Activated naive CD8-positive, alpha-beta T cell treated with anti-CD3 and anti-CD28 coated beads for 36 hours (primary cell): ENCODE measurements at regions not wholly inside any gene's neighbourhood (a gene's known extent, or its start where the extent isn't known, plus 50 kb on each side); places are given as distances from the start of the nearest gene placed in this dataset.
"Not testable (repeated sequence)": the region's sequence is repeated elsewhere in the genome, so short reads cannot be mapped to it uniquely, and the experiment has no call there.

Source experiments
- DNase-seq: peaks from one replicate; pipeline ENCODE4 v3.0.0; 2021
- H3K27ac Mint-ChIP-seq: one replicate; pipeline ENCODE4 v1.8.0; 2022; ENCODE audit warnings: mild to moderate bottlenecking, moderate library complexity, mixed read lengths
- H3K27me3 Mint-ChIP-seq: one replicate; pipeline ENCODE4 v1.8.0; 2022; ENCODE audit warnings: mild to moderate bottlenecking, mixed read lengths
- H3K36me3 Mint-ChIP-seq: one replicate; pipeline ENCODE4 v1.8.0; 2021; ENCODE audit warnings: mild to moderate bottlenecking, mixed read lengths
- H3K4me1 Mint-ChIP-seq: one replicate; pipeline ENCODE4 v1.8.0; 2021; ENCODE audit warnings: mixed read lengths
- H3K4me3 Mint-ChIP-seq: one replicate; pipeline ENCODE4 v1.8.0; 2022; ENCODE audit warnings: mild to moderate bottlenecking, moderate library complexity, mixed read lengths
- H3K9me3 Mint-ChIP-seq: one replicate; pipeline ENCODE4 v1.8.0; 2022; ENCODE audit warnings: mixed read lengths

DNA sequence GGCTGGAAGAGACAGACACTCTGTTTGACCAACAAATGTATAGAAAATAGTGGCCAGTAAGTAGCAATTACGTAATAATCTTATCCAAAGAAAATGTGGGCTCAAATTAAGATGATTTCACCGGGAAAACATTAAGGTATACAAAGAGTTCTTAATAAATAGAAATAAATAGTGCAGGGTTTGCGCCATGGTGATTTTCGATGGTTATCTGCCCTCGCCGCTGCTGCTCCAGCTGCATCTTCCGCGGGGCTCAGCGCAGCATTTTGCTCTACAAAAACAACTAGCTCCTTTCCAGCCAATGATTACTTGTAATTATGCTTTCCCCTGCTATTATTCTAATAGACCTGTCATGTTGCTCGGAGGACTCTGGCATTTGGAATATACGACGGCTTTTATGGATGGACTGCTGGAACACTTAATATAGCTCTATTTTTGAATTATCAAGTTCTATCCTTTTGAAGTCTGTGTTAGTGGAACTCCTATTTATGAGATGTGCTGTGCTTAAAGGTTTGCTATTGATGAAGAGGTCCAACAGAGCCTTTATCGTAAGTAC lies 103.8 kb downstream of the BUB3 start:
- H3K4me3 Mint-ChIP-seq, result no peak overlapping the region
- no peaks in the 10 kb centered on the region for H3K27me3 Mint-ChIP-seq
- peaks cover 1% of the 10 kb centered on the region for H3K36me3 Mint-ChIP-seq
- H3K9me3 Mint-ChIP-seq, result no peaks in the 10 kb centered on the region
- no peak for DNase-seq
- no peaks in the 10 kb centered on the region for H3K4me1 Mint-ChIP-seq
- H3K27ac Mint-ChIP-seq, result no peak overlapping the region

DNA sequence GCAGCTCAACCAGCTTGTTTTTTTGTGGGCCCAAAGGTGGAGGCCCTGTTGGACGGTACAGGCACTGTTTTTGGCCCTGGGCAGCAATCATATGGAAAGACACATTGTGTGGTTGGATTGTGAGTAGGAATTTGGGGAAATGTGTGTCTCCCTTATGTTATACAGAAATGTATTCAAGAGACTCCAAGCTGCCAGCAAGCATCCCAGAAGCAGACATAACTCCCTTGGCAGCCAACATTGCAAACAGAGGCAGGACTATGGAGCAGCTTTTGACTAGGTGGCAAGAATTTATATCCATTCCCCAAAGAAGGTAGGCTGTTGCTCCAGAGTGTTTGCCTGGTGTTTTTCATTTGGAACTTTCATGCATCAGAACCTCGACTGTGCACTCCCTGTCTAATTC lies 104.9 kb downstream of the BUB3 start:
- Mint-ChIP-seq H3K36me3 (peaks cover 1% of the 10 kb centered on the region), H3K4me1 (no peaks in the 10 kb centered on the region), H3K9me3 (no peaks in the 10 kb centered on the region), H3K27ac (no peak overlapping the region), H3K27me3 (no peaks in the 10 kb centered on the region), H3K4me3 (no peak overlapping the region)
- no peak for DNase-seq

DNA sequence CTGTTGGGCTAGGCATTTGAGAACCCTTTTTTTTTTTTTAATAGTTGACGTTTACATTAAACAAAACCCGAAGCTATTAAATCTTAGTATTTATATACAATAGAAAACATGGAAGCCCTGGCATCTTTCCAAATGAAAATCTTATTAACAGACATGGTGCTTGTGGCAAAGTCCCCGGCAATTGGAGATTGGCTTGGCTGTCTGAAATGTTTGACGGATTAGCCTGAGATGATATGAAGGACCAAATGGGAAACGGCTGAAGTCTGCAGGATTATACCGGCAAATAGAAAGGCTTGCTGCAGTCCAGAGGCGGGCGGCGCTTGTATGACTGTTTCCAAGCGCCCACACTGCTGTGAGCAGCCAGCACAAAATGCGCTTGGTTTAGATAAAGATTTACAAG lies 105.6 kb downstream of the BUB3 start:
- Mint-ChIP-seq H3K9me3 (no peaks in the 10 kb centered on the region), H3K36me3 (peaks cover 1% of the 10 kb centered on the region), H3K27me3 (no peaks in the 10 kb centered on the region), H3K4me1 (no peaks in the 10 kb centered on the region), H3K27ac (no peak overlapping the region), H3K4me3 (no peak overlapping the region)
- no peak for DNase-seq

DNA sequence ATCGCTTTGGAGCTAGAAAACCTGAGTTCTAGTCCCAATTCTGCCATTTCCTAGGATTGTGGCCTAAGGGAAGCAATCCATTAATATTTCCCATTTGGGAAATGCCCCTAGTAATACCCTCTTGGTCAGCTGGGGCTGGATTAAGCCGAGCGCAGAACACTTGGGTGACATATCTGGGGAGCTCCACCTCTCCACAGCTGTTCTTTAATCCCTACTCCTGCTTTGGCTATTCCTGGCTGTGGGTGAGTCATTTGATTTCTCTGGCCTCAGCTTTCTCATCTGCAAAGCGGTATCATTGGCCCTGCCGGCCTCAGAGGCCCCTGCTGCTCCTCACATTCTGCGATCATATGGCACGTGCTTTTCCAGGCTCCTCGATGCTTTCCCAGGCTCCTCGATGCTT lies 108.3 kb downstream of the BUB3 start:
- Mint-ChIP-seq H3K36me3 (peaks cover 1% of the 10 kb centered on the region), H3K27ac (no peak overlapping the region), H3K4me1 (no peaks in the 10 kb centered on the region), H3K4me3 (no peak overlapping the region), H3K27me3 (no peaks in the 10 kb centered on the region), H3K9me3 (no peaks in the 10 kb centered on the region)
- no peak for DNase-seq

DNA sequence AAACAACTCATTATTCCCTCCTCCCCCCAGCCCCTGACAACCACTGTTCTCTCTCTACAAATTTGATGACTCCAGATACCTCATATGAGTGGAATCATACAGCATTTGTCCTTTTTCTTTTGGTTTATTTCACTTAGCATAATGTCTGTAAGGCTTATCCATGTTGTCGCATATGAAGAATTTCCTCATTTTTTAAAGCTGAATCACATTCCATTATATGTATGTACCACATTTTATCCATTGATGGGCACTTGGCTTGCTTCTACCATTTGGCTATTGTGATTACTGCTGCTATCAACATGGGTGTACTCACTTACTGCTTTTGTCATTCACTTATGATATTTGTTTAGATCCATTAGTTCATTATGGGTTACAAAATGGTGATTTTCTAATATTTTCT lies 112.8 kb downstream of the BUB3 start:
- no peaks in the 10 kb centered on the region for H3K36me3 Mint-ChIP-seq
- H3K4me3 Mint-ChIP-seq, result no peak overlapping the region
- H3K27ac Mint-ChIP-seq, result no peak overlapping the region
- peaks cover 2% of the 10 kb centered on the region for H3K4me1 Mint-ChIP-seq
- no peaks in the 10 kb centered on the region for H3K27me3 Mint-ChIP-seq
- H3K9me3 Mint-ChIP-seq, result no peaks in the 10 kb centered on the region
- no peak for DNase-seq

DNA sequence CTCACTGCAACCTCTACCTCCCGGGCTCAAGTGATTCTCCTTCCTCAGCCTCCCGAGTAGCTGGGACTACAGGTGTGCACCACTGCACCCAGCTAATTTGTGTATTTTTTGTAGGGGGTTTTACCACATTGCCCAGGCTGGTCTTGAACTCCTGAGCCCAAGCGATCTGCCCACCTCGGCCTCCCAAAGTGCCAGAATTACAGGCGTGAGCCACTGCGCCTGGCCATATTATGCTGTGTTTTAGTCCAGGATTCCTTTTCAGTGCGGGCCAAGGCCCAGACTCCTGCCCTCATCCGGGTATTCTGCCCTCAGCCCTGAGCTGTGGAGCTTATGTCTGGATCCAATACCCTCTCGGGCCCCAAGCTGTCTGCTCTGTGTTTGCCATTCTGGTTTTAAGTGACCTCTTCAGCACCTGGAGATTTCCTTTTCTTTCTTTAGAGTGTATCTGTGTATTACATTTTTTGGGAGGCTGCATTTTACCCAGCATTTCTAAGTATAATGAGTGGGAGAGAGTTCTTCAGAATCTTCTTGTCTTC lies 114.9 kb downstream of the BUB3 start:
- Mint-ChIP-seq H3K9me3 (no peaks in the 10 kb centered on the region), H3K27ac (no peak overlapping the region), H3K4me3 (no peak overlapping the region), H3K36me3 (no peaks in the 10 kb centered on the region), H3K27me3 (peaks cover 16% of the 10 kb centered on the region), H3K4me1 (peaks cover 2% of the 10 kb centered on the region)
- DNase-seq, result no peak

DNA sequence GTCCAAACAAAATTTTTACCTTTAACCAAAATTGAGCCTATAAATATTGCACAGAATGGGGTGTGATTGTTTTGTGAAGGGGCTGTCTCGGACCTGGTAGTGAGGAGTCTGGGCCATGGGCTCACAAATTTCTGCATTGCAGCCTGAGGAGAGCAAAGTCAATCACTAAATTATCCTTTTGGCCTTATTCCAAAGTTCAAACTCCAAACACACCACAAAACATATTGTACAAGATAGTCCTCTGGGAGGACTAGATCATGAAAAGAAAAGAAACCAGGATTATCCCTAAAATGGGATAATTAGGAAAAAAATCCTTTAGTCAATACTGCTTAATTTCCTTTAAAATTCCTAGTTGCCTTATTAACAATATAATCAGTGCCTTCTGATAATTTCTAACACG lies 115.5 kb downstream of the BUB3 start:
- Mint-ChIP-seq H3K27ac (no peak overlapping the region), H3K36me3 (no peaks in the 10 kb centered on the region), H3K4me3 (no peak overlapping the region), H3K9me3 (no peaks in the 10 kb centered on the region), H3K27me3 (peaks cover 22% of the 10 kb centered on the region), H3K4me1 (peaks cover 4% of the 10 kb centered on the region)
- DNase-seq, result no peak

DNA sequence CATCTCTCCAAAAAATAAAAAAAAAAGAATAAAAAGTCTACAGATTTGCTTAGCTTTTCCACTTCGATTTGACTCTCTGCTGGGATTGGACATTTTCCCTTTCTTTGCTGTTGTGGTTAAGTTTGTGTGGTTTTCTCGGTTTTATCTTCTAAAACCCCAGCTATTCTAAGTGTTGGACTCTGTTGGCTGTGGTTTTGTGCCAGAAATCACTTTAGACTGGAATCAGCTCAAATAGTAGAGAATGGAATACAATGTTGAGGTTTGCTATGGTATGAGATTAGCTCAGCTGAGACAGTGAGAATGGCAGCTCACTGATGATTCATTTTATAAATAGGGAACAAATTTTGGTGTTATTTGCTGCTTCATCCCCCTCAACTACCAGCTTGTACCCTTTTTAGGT lies 116.0 kb downstream of the BUB3 start:
- H3K9me3 Mint-ChIP-seq, result no peaks in the 10 kb centered on the region
- no peak overlapping the region for H3K4me3 Mint-ChIP-seq
- H3K4me1 Mint-ChIP-seq, result peaks cover 7% of the 10 kb centered on the region
- H3K27me3 Mint-ChIP-seq, result peaks cover 28% of the 10 kb centered on the region
- DNase-seq, result no peak
- no peaks in the 10 kb centered on the region for H3K36me3 Mint-ChIP-seq
- no peak overlapping the region for H3K27ac Mint-ChIP-seq

DNA sequence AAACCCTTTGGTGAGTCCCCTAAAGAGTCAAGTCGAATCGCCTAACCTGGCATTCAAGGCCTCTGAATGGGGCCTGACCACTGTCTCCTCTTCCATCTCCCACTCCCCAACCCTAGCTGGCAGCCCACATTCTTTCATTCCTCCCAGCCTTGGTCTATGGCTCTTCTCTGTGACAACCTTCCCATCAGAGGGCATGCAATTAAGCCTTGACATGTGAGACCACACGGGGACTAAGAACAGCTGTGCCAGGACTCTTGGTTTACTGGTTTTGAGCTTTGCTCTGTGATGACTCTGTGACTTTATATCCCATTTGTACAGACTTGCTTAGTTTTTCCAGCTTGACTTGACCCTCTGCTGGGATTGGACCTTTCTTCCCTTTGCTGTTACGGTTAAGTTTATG lies 116.6 kb downstream of the BUB3 start:
- peaks cover 8% of the 10 kb centered on the region for H3K4me1 Mint-ChIP-seq
- H3K4me3 Mint-ChIP-seq, result no peak overlapping the region
- no peaks in the 10 kb centered on the region for H3K9me3 Mint-ChIP-seq
- DNase-seq, result no peak
- H3K27ac Mint-ChIP-seq, result no peak overlapping the region
- peaks cover 4% of the 10 kb centered on the region for H3K36me3 Mint-ChIP-seq
- H3K27me3 Mint-ChIP-seq, result peaks cover 33% of the 10 kb centered on the region

DNA sequence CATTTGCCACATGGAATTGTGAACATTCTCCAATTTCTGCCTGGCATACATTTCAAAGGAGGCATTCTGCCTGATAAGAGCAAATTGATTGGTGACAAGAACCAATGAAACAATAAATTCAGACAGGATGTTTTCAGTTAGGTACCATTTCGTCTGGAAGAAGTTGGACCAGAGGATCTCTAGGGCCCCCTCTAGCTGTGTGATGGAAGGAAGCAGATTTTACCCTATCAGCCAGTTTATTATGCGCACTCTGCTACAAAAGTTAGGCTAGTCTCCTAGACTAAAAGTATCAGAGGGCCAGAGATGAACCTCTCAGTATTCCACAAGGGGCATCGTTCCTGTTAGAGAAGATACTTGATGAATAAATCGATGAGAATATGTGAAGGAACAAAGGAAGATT lies 118.0 kb downstream of the BUB3 start:
- Mint-ChIP-seq H3K4me3 (no peak overlapping the region), H3K36me3 (peaks cover 4% of the 10 kb centered on the region), H3K9me3 (peaks cover 2% of the 10 kb centered on the region), H3K4me1 (peaks cover 8% of the 10 kb centered on the region), H3K27ac (no peak overlapping the region), H3K27me3 (peaks cover 33% of the 10 kb centered on the region)
- DNase-seq, result no peak

DNA sequence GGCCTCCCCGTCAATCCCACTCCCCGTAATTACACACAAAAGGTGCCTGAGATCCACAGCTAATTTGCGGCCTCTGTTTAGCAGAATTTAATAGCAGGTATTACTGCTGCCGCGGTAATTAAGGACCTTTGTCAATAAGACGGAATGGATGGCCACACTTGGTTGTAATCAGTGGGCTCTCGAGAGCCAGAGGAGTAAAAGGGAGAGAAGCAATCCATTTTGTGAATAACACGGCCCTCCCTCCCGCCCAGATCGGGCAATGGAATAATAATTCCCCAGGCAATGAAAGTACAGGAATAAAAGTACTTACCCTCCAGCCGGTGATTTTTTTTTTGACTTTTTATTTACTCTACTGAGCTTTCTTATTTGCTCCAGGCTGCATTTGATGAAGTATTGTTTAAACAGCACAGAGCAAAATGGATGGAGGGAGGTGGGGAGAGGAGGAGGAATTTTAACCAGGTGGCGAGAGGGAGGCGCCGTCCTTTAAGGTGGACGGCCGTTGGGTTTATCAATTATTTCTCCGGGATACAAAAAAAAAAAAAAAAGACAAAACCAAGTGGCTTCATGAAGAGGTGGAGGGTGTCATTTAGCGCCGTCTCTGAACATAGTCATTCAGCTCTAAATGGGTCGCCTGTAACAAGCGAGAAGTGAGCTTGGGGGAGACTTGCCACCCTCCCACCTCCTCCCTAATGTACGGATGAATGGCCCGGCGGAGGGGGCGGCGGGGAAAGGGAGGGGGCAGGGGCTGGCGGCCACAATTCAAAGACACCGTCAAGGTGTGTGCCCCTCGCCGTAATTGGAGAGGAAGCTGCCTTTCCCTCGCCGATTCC lies 120.3 kb downstream of the BUB3 start:
- Mint-ChIP-seq H3K4me1 (peaks cover 8% of the 10 kb centered on the region), H3K4me3 (no peak overlapping the region), H3K27ac (no peak overlapping the region), H3K36me3 (peaks cover 4% of the 10 kb centered on the region), H3K27me3 (peaks cover 33% of the 10 kb centered on the region), H3K9me3 (peaks cover 2% of the 10 kb centered on the region)
- no peak for DNase-seq

DNA sequence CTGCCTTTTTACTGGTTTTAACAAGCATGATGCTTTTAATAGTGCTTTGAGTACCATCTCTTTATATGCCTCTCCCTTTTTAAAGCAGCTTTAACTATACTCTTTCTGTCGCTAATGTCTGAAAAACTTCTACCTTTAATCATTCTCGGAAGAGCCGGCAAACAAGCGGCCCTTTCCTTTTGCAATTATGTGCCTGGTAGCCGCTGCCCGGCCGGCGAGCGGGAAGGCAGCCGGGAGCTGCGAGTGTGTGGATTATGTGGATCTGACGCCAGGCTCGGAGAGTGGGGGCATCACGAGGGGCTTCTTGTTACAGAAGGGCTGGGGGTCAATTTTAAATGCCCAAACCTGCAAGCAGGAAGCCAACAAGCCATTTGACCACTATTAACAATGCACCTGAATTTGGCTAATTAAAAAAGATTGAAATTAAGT lies 120.9 kb downstream of the BUB3 start:
- Mint-ChIP-seq H3K27ac (no peak overlapping the region), H3K36me3 (peaks cover 4% of the 10 kb centered on the region), H3K27me3 (peaks cover 33% of the 10 kb centered on the region), H3K4me3 (no peak overlapping the region), H3K4me1 (peaks cover 8% of the 10 kb centered on the region), H3K9me3 (peaks cover 2% of the 10 kb centered on the region)
- DNase-seq, result no peak

DNA sequence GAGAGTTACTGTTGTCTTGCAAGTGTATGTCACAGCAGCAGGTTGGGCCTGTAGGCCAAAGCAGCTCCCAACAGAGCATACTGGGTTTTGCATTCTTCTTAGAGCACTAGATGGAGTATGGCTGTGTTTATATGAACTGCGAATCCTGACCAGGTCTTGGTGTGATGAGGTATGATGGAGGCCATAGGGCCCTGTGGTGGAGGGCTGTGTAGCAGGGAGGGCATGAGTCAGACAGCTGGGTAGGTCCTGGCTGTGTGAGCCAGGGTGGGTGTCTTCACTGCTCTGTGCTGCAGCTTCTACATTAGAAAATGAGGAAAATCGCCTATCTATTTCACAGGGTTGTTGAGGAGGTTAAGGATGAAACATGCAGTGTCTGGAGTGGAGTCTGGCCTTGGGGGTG lies 124.2 kb downstream of the BUB3 start:
- Mint-ChIP-seq H3K4me3 (no peak overlapping the region), H3K36me3 (peaks cover 4% of the 10 kb centered on the region), H3K4me1 (peaks cover 6% of the 10 kb centered on the region), H3K27me3 (peaks cover 23% of the 10 kb centered on the region), H3K9me3 (peaks cover 2% of the 10 kb centered on the region), H3K27ac (no peak overlapping the region)
- no peak for DNase-seq

DNA sequence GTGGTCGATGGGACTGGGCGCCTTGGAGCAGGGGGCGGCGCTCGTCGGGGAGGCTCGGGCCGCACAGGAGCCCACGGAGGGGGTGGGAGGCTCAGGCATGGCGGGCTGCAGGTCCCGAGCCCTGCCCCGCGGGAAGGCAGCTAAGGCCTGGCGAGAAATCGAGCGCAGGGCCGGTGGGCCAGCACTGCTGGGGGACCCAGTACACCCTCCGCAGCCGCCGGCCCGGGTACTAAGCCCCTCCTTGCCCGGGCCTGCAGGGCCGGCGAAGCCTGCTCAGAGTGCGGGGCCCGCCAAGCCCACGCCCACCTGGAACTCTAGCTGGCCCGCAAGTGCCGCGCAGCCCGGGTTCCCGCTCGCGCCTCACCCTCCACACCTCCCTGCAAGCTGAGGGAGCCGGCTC lies 129.2 kb downstream of the BUB3 start:
- H3K27me3 Mint-ChIP-seq, H3K4me3 Mint-ChIP-seq, DNase-seq, H3K9me3 Mint-ChIP-seq, H3K27ac Mint-ChIP-seq, H3K4me1 Mint-ChIP-seq, H3K36me3 Mint-ChIP-seq: not testable (repeated sequence)

DNA sequence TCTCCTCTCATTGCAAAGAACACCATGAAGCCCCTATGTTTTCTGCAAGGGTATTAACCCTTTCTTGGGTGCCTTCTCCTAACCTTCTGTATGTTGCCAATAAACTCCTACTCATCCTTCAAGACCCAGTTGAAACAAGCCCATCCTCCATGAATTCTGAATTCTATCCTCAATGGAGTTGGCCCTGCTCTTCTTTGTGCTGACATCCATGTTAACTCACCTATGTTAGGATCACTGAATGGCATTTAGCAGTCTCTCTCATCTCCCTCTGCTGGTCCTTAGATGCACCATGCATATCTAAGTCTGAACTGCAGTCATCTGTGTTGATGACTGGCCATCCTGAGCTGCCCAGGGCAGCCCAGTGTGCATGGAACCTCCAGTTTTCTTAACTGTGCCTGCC lies 129.8 kb downstream of the BUB3 start:
- Mint-ChIP-seq H3K9me3 (peaks cover 4% of the 10 kb centered on the region), H3K4me1 (peaks cover 9% of the 10 kb centered on the region), H3K4me3 (no peak overlapping the region), H3K27me3 (no peaks in the 10 kb centered on the region), H3K27ac (no peak overlapping the region), H3K36me3 (peaks cover 9% of the 10 kb centered on the region)
- no peak for DNase-seq
